Loucy (cell line): ENCODE measurements at regions not wholly inside any gene's neighbourhood (a gene's known extent, or its start where the extent isn't known, plus 50 kb on each side); places are given as distances from the start of the nearest gene placed in this dataset.

Source experiments
- CTCF ChIP-seq: fragments of 200-600 bp; sonication (generic); conservative IDR thresholded peaks from 2 replicates; pipeline ENCODE4 v1.5.1; 2014; ENCODE audit warnings: mild to moderate bottlenecking, antibody characterized with exemption, low read length
- EZH2phosphoT487 ChIP-seq: fragments of 200-600 bp; IDR thresholded peaks from 2 replicates; pipeline ENCODE4 v1.6.1; 2018; ENCODE audit warnings: antibody characterized with exemption, mild to moderate bottlenecking, moderate library complexity, borderline replicate concordance

- TF ChIP-seq CTCF (no peak), EZH2phosphoT487 (no peak)
Observed at GRCh38 chr7:153698046-153698445, 354.2 kb upstream of the DPP6 start.
